ENCODE measurements at regions not wholly inside any gene's neighbourhood (a gene's known extent, or its start where the extent isn't known, plus 50 kb on each side); places are given as distances from the start of the nearest gene placed in this dataset.

GRCh38 chrX:110588164-110588563, 207.5 kb downstream of the CHRDL1 start:
- H3K4me3 ChIP-seq (ENCODE audit: low read depth in 1 of 3, low read length in 3 of 3): no peak overlapping the region
- H3K4me1 ChIP-seq (ENCODE audit: control insufficient read depth in 4 of 4, insufficient read depth in 4 of 4, low read length in 3 of 4): peaks cover 0 to 4% (median 0%) of the 10 kb centered on the region in 4 donors
- H3K9me3 ChIP-seq (ENCODE audit: control insufficient read depth in 4 of 4, low read length in 3 of 4): no peaks in the 10 kb centered on the region
- peaks cover 0 to 4% (median 0%) of the 10 kb centered on the region in 4 donors for H3K27me3 ChIP-seq (ENCODE audit: control insufficient read depth in 4 of 4, insufficient read depth in 4 of 4, low read length in 3 of 4)
- WGBS: 10% methylated on average over 2 of the region's 2 CpGs
- no peaks in the 10 kb centered on the region for H3K36me3 ChIP-seq (ENCODE audit: control insufficient read depth in 4 of 4, insufficient read depth in 3 of 4, low read depth in 1 of 4, low read length in 3 of 4)
- H3K9ac ChIP-seq (ENCODE audit: low read depth in 1 of 2, low read length in 2 of 2): no peak overlapping the region
- no peak for DNase-seq (ENCODE audit: low spot score)
- peak overlapping the region in 1 of 2 donors; percentile 12 for H3K27ac ChIP-seq (ENCODE audit: low read depth in 1 of 2, low read length in 2 of 2)
- no peak for TF ChIP-seq RAD21 (IDR thresholded peaks at IDR 0.05)
- no peak for TF ChIP-seq JUND (IDR thresholded peaks at IDR 0.05)
- no peak for TF ChIP-seq CTCF (IDR thresholded peaks at IDR 0.05; ENCODE audit: low read depth, low read length, missing input control)
- no peak for TF ChIP-seq ATF3 (IDR thresholded peaks at IDR 0.05)
- TF ChIP-seq FOXA1 (IDR thresholded peaks at IDR 0.05): no peak
- peak; percentile 21 to 33 for TF ChIP-seq RXRA (IDR thresholded peaks at IDR 0.05)
- peak; percentile 40 to 42 for TF ChIP-seq HNF4A (conservative IDR thresholded peaks at IDR 0.05)
- no peak for TF ChIP-seq YY1 (IDR thresholded peaks at IDR 0.05)

- H3K4me3 ChIP-seq (ENCODE audit: low read depth in 1 of 3, low read length in 3 of 3): no peak overlapping the region
- H3K36me3 ChIP-seq (ENCODE audit: control insufficient read depth in 4 of 4, insufficient read depth in 3 of 4, low read depth in 1 of 4, low read length in 3 of 4): no peaks in the 10 kb centered on the region
- WGBS: 28% methylated on average over 2 of the region's 2 CpGs
- H3K27me3 ChIP-seq (ENCODE audit: control insufficient read depth in 4 of 4, insufficient read depth in 4 of 4, low read length in 3 of 4): peaks cover 0 to 4% (median 0%) of the 10 kb centered on the region in 4 donors
- peaks cover 0 to 4% (median 0%) of the 10 kb centered on the region in 4 donors for H3K4me1 ChIP-seq (ENCODE audit: control insufficient read depth in 4 of 4, insufficient read depth in 4 of 4, low read length in 3 of 4)
- no peaks in the 10 kb centered on the region for H3K9me3 ChIP-seq (ENCODE audit: control insufficient read depth in 4 of 4, low read length in 3 of 4)
- DNase-seq (ENCODE audit: low spot score): peak; percentile 37
- H3K9ac ChIP-seq (ENCODE audit: low read depth in 1 of 2, low read length in 2 of 2): no peak overlapping the region
- TF ChIP-seq ATF3 (IDR thresholded peaks at IDR 0.05) (no peak), FOXA2 (IDR thresholded peaks at IDR 0.05) (peak; percentile 19), RXRA (IDR thresholded peaks at IDR 0.05) (no peak), ZBTB33 (IDR thresholded peaks at IDR 0.05) (no peak), MAX (IDR thresholded peaks at IDR 0.05) (no peak), SP1 (IDR thresholded peaks at IDR 0.05) (peak; percentile 23), RAD21 (IDR thresholded peaks at IDR 0.05) (peak; percentile 73 to 76), NR2F2 (IDR thresholded peaks at IDR 0.05) (no peak), HNF4A (conservative IDR thresholded peaks at IDR 0.05) (peak; percentile 76 to 81), YY1 (IDR thresholded peaks at IDR 0.05) (no peak), EGR1 (IDR thresholded peaks at IDR 0.05; ENCODE audit: low read depth in 2 of 2) (no peak), FOXA1 (IDR thresholded peaks at IDR 0.05) (no peak), HNF4G (IDR thresholded peaks at IDR 0.05) (peak; percentile 49), CTCF (IDR thresholded peaks at IDR 0.05; ENCODE audit: low read depth, low read length, missing input control) (peak; percentile 32)
- no peak overlapping the region for H3K27ac ChIP-seq (ENCODE audit: low read depth in 1 of 2, low read length in 2 of 2)
Measured at GRCh38 chrX:110588853-110589252, 206.8 kb downstream of the CHRDL1 start.
